OCI-LY7 (cell line): ENCODE measurements at regions not wholly inside any gene's neighbourhood (a gene's known extent, or its start where the extent isn't known, plus 50 kb on each side); places are given as distances from the start of the nearest gene placed in this dataset.

Experiments used
- BruUV-seq: library from RNA; stranded (reverse); fragments of 400-500 nt; replicated peaks from 2 replicates; lab custom pipeline; 2021; lab: Mats Ljungman, UMichigan
- CTCF ChIA-PET: fragments of 300-600 bp; sonication (Branson Sonifier 250); formaldehyde crosslinking; loops from one replicate; lab custom pipeline; 2022; ENCODE audit warnings: antibody characterized with exemption; ENCODE audit not compliant: unreplicated experiment; lab: Charles Lee
- POLR2A ChIA-PET: fragments of 300-600 bp; sonication (Branson Sonifier 250); formaldehyde crosslinking; loops from one replicate; lab custom pipeline; 2022; ENCODE audit warnings: antibody characterized with exemption; lab: Charles Lee
- DNase-seq: peaks from one replicate; pipeline ENCODE4 v3.0.0-alpha.2; 2015; ENCODE audit warnings: low spot score
- H2AFZ ChIP-seq: fragments of 200-600 bp; sonication (generic), shearing (Covaris generic); 2 replicates; pipeline ENCODE4 v1.6.1; 2014; ENCODE audit warnings: mild to moderate bottlenecking, antibody characterized with exemption, low read length, moderate library complexity
- H3K27ac ChIP-seq: fragments of 200-600 bp; sonication (generic); 2 replicates; pipeline ENCODE4 v1.5.1; 2014; ENCODE audit warnings: mixed run types, low read depth, mild to moderate bottlenecking, moderate library complexity, low read length, inconsistent platforms; ENCODE audit not compliant: poor library complexity, severe bottlenecking
- H3K36me3 ChIP-seq: fragments of 200-600 bp; sonication (generic); 2 replicates; pipeline ENCODE4 v1.6.1; 2014; ENCODE audit warnings: mild to moderate bottlenecking, antibody characterized with exemption, low read length, moderate library complexity, mixed read lengths; ENCODE audit not compliant: insufficient read depth
- H3K4me1 ChIP-seq: fragments of 200-600 bp; sonication (generic); 2 replicates; pipeline ENCODE4 v1.5.1; 2014; ENCODE audit warnings: mild to moderate bottlenecking, low read length; ENCODE audit not compliant: insufficient read depth, poor library complexity, severe bottlenecking
- H3K4me2 ChIP-seq: fragments of 200-600 bp; sonication (generic); 2 replicates; pipeline ENCODE4 v1.6.1; 2014; ENCODE audit warnings: mild to moderate bottlenecking, low read length
- H3K4me3 ChIP-seq: fragments of 200-600 bp; sonication (generic); 2 replicates; pipeline ENCODE4 v1.5.1; 2014; ENCODE audit warnings: mild to moderate bottlenecking, low read depth, low read length; ENCODE audit not compliant: poor library complexity, severe bottlenecking
- H3K79me2 ChIP-seq: fragments of 200-600 bp; sonication (generic); 2 replicates; pipeline ENCODE4 v1.6.1; 2016; ENCODE audit warnings: low read depth, mild to moderate bottlenecking, low read length, moderate library complexity, mixed read lengths; ENCODE audit not compliant: insufficient read depth
- H3K9me2 ChIP-seq: fragments of 200-600 bp; sonication (generic); 2 replicates; pipeline ENCODE4 v1.6.1; 2016; ENCODE audit warnings: mild to moderate bottlenecking, low read length, mixed read lengths; ENCODE audit not compliant: insufficient read depth
- H3K9me3 ChIP-seq: fragments of 200-600 bp; sonication (generic); 2 replicates; pipeline ENCODE4 v1.6.1; 2014; ENCODE audit warnings: mild to moderate bottlenecking, mixed run types, low read length, mixed read lengths
- H4K20me1 ChIP-seq: fragments of 200-600 bp; sonication (generic); 2 replicates; pipeline ENCODE4 v1.6.1; 2014; ENCODE audit warnings: mild to moderate bottlenecking, antibody characterized with exemption, low read length, moderate library complexity, mixed read lengths; ENCODE audit not compliant: insufficient read depth
- CTCF ChIP-seq: fragments of 200-600 bp; sonication (generic); conservative IDR thresholded peaks from 2 replicates; pipeline ENCODE4 v1.5.1; 2014; ENCODE audit warnings: mild to moderate bottlenecking, antibody characterized with exemption, low read length, moderate library complexity, mixed read lengths
- EZH2phosphoT487 ChIP-seq: fragments of 200-600 bp; sonication (generic); IDR thresholded peaks from 2 replicates; pipeline ENCODE4 v1.6.1; 2018; ENCODE audit warnings: low read depth, borderline replicate concordance, mild to moderate bottlenecking, mixed run types, antibody characterized with exemption, low read length, moderate library complexity, mixed read lengths
- intact Hi-C: fragments of 100-400 bp; cut with micrococcal nuclease; formaldehyde crosslinking; loops from one replicate; pipeline ENCODE4 v1.10.0; 2022; ENCODE audit not compliant: unreplicated experiment

GRCh38 chr1:94596260-94596659 is 54.7 kb upstream of the F3 start:
- Histone ChIP-seq H3K4me1 (no peaks in the 10 kb centered on the region), H4K20me1 (no peaks in the 10 kb centered on the region), H3K4me3 (no peak overlapping the region), H3K36me3 (no peaks in the 10 kb centered on the region), H3K27ac (no peak overlapping the region), H3K9me3 (no peaks in the 10 kb centered on the region), H2AFZ (no peak overlapping the region), H3K79me2 (no peaks in the 10 kb centered on the region), H3K9me2 (no peaks in the 10 kb centered on the region), H3K4me2 (no peak overlapping the region)
- CTCF ChIA-PET: no interaction called here
- no peak for DNase-seq
- no TSS peak for BruUV-seq
- POLR2A ChIA-PET: no interaction called here
- intact Hi-C loops: no loop called here
- TF ChIP-seq CTCF (no peak), EZH2phosphoT487 (no peak)

- intact Hi-C loops: no loop called here
- no peak for DNase-seq
Measured at GRCh38 chr1:94595658-94596057, 54.1 kb upstream of the F3 start.

GRCh38 chr1:94593611-94594010 is 52.1 kb upstream of the F3 start:
- Histone ChIP-seq H3K4me3 (no peak overlapping the region), H3K27ac (no peak overlapping the region), H2AFZ (no peak overlapping the region), H3K4me2 (no peak overlapping the region), H3K9me3 (no peaks in the 10 kb centered on the region), H3K4me1 (no peaks in the 10 kb centered on the region), H3K79me2 (no peaks in the 10 kb centered on the region), H3K9me2 (no peaks in the 10 kb centered on the region), H4K20me1 (no peaks in the 10 kb centered on the region), H3K36me3 (no peaks in the 10 kb centered on the region)
- BruUV-seq: no TSS peak
- intact Hi-C loops: no loop called here
- TF ChIP-seq EZH2phosphoT487 (no peak), CTCF (no peak)
- CTCF ChIA-PET: no interaction called here
- POLR2A ChIA-PET: interaction anchor here (0.6 kb wide), 1 partner anchor 132 kb away, joined by 3 read pairs; no protein-coding TSS in a partner anchor
- DNase-seq: no peak

More at GRCh38 chr1:94595658-94596057, 54.1 kb upstream of the F3 start:
- POLR2A ChIA-PET: no interaction called here
- Histone ChIP-seq H3K9me2 (no peaks in the 10 kb centered on the region), H3K4me1 (no peaks in the 10 kb centered on the region), H3K9me3 (no peaks in the 10 kb centered on the region), H3K79me2 (no peaks in the 10 kb centered on the region), H3K27ac (no peak overlapping the region), H4K20me1 (no peaks in the 10 kb centered on the region), H3K4me2 (no peak overlapping the region), H3K4me3 (no peak overlapping the region), H3K36me3 (no peaks in the 10 kb centered on the region), H2AFZ (no peak overlapping the region)
- BruUV-seq: no TSS peak
- TF ChIP-seq EZH2phosphoT487: no peak
- CTCF ChIA-PET: no interaction called here
